ENCODE measurements at regions not wholly inside any gene's neighbourhood (a gene's known extent, or its start where the extent isn't known, plus 50 kb on each side); places are given as distances from the start of the nearest gene placed in this dataset.
A peak's percentile ranks its signal among the peaks of the same experiment; 100 is the strongest.

DNA sequence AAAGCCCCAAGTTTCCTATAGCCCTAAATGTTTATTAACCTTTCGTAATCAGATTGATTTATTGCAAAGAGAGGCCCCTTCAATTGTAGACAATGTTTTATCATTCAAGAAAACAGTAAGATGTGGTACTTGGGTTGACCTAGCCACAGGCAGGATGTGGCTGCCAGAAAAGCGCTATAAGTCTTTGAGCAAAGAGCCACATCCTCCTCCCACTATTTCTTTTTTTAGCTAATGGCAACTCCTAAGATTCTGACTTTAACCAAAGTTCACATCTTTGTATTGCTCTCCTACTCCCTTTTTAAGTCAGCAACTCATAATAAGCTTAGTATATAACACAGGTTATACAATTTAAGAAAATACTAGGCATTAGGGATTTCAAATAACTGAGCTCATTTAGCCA lies 70.7 kb upstream of the PPP3CA start (continued):
- TF ChIP-seq, protein P1, sequence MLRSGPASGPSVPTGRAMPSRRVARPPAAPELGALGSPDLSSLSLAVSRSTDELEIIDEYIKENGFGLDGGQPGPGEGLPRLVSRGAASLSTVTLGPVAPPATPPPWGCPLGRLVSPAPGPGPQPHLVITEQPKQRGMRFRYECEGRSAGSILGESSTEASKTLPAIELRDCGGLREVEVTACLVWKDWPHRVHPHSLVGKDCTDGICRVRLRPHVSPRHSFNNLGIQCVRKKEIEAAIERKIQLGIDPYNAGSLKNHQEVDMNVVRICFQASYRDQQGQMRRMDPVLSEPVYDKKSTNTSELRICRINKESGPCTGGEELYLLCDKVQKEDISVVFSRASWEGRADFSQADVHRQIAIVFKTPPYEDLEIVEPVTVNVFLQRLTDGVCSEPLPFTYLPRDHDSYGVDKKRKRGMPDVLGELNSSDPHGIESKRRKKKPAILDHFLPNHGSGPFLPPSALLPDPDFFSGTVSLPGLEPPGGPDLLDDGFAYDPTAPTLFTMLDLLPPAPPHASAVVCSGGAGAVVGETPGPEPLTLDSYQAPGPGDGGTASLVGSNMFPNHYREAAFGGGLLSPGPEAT (IDR thresholded peaks at IDR 0.05; ENCODE audit: low read depth) = peak; percentile 58; the same call in 1 of the 2 replicates
- TF ChIP-seq SP1 (IDR thresholded peaks at IDR 0.05; ENCODE audit: low read depth, low read length) (peak; percentile 55), GABPA (IDR thresholded peaks at IDR 0.05; ENCODE audit: low read depth) (peak; percentile 64; the same call in 1 of the 2 replicates), HDGF (IDR thresholded peaks at IDR 0.05) (no peak), POU2F2 (IDR thresholded peaks at IDR 0.05; ENCODE audit: borderline replicate concordance, low read depth, low read length) (no peak), CREM (IDR thresholded peaks at IDR 0.05; ENCODE audit: low read depth) (peak; percentile 53; the same call in 1 of the 2 replicates), POLR2AphosphoS5 (IDR thresholded peaks at IDR 0.05; ENCODE audit: low read length) (no peak), NRF1 (conservative IDR thresholded peaks at IDR 0.05; ENCODE audit: low read depth, low read length) (no peak), RUNX3 (IDR thresholded peaks at IDR 0.05; ENCODE audit: low read length) (peak; percentile 99), MEF2B (IDR thresholded peaks at IDR 0.05; ENCODE audit: partially characterized antibody, poor library complexity, severe bottlenecking) (peak; percentile 85), CBFB (IDR thresholded peaks at IDR 0.05; ENCODE audit: low read depth) (peak; percentile 81; the same call in 1 of the 2 replicates), NR2F1 (conservative IDR thresholded peaks at IDR 0.05) (peak; percentile 72), ETV6 (conservative IDR thresholded peaks at IDR 0.05 in 1 of 2, IDR thresholded peaks at IDR 0.05 in 1 of 2; ENCODE audit: borderline replicate concordance in 1 of 2, low read depth in 1 of 2) (no peak; a peak in 1 of 4 replicates), NFYB (IDR thresholded peaks at IDR 0.05; ENCODE audit: insufficient read depth, low read depth, low read length) (no peak), CREB1 (IDR thresholded peaks at IDR 0.05; ENCODE audit: low read depth) (no peak), KDM1A (IDR thresholded peaks at IDR 0.05; ENCODE audit: borderline replicate concordance) (no peak), MTA2 (IDR thresholded peaks at IDR 0.05; ENCODE audit: low read depth) (peak; percentile 87), ZNF217 (IDR thresholded peaks at IDR 0.05) (peak; percentile 89), TBL1XR1 (IDR thresholded peaks at IDR 0.05; ENCODE audit: low read depth, low read length) (peak; percentile 78), RCOR1 (conservative IDR thresholded peaks at IDR 0.05; ENCODE audit: low read depth, low read length) (no peak), NFXL1 (IDR thresholded peaks at IDR 0.05; ENCODE audit: borderline replicate concordance) (no peak), IRF4 (IDR thresholded peaks at IDR 0.05; ENCODE audit: low read depth, low read length) (0 out of 2 replicates have a peak, but pooled peaks have one; percentile 40), RBBP5 (conservative IDR thresholded peaks at IDR 0.05) (no peak), MXI1 (IDR thresholded peaks at IDR 0.05; ENCODE audit: low read depth, low read length) (no peak), DPF2 (IDR thresholded peaks at IDR 0.05) (peak; percentile 93), NFIC (IDR thresholded peaks at IDR 0.05; ENCODE audit: low read depth, low read length) (peak; percentile 94), SUPT20H (IDR thresholded peaks at IDR 0.05; ENCODE audit: borderline replicate concordance, control insufficient read depth, low read depth, low read length) (no peak)
- TF ChIP-seq, protein P2, sequence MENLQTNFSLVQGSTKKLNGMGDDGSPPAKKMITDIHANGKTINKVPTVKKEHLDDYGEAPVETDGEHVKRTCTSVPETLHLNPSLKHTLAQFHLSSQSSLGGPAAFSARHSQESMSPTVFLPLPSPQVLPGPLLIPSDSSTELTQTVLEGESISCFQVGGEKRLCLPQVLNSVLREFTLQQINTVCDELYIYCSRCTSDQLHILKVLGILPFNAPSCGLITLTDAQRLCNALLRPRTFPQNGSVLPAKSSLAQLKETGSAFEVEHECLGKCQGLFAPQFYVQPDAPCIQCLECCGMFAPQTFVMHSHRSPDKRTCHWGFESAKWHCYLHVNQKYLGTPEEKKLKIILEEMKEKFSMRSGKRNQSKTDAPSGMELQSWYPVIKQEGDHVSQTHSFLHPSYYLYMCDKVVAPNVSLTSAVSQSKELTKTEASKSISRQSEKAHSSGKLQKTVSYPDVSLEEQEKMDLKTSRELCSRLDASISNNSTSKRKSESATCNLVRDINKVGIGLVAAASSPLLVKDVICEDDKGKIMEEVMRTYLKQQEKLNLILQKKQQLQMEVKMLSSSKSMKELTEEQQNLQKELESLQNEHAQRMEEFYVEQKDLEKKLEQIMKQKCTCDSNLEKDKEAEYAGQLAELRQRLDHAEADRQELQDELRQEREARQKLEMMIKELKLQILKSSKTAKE (IDR thresholded peaks at IDR 0.05; ENCODE audit: low read depth, poor library complexity, severe bottlenecking) = peak; percentile 27
- TF ChIP-seq, protein P3, sequence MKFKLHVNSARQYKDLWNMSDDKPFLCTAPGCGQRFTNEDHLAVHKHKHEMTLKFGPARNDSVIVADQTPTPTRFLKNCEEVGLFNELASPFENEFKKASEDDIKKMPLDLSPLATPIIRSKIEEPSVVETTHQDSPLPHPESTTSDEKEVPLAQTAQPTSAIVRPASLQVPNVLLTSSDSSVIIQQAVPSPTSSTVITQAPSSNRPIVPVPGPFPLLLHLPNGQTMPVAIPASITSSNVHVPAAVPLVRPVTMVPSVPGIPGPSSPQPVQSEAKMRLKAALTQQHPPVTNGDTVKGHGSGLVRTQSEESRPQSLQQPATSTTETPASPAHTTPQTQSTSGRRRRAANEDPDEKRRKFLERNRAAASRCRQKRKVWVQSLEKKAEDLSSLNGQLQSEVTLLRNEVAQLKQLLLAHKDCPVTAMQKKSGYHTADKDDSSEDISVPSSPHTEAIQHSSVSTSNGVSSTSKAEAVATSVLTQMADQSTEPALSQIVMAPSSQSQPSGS (IDR thresholded peaks at IDR 0.05; ENCODE audit: low read length) = peak; percentile 82
